ENCODE measurements at regions not wholly inside any gene's neighbourhood (a gene's known extent, or its start where the extent isn't known, plus 50 kb on each side); places are given as distances from the start of the nearest gene placed in this dataset.

- TF ChIP-seq, protein P1, sequence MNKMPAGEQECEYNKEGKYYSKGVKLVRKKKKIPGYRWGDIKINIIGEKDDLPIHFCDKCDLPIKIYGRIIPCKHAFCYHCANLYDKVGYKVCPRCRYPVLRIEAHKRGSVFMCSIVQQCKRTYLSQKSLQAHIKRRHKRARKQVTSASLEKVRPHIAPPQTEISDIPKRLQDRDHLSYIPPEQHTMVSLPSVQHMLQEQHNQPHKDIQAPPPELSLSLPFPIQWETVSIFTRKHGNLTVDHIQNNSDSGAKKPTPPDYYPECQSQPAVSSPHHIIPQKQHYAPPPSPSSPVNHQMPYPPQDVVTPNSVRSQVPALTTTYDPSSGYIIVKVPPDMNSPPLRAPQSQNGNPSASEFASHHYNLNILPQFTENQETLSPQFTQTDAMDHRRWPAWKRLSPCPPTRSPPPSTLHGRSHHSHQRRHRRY (tag by site-specific recombination; IDR thresholded peaks at IDR 0.05), result no peak
- TF ChIP-seq BCL11B (tag by site-specific recombination; IDR thresholded peaks at IDR 0.05; ENCODE audit: low read depth) (no peak), ZNF211 (tag by site-specific recombination; IDR thresholded peaks at IDR 0.05; ENCODE audit: low read depth) (no peak), ZNF555 (tag by site-specific recombination; conservative IDR thresholded peaks at IDR 0.05) (no peak), ZNF473 (tag by site-specific recombination; IDR thresholded peaks at IDR 0.05) (no peak), ZNF701 (tag by site-specific recombination; IDR thresholded peaks at IDR 0.05) (no peak), ZNF16 (tag by site-specific recombination; IDR thresholded peaks at IDR 0.05; ENCODE audit: low read depth) (no peak), GLIS2 (tag by site-specific recombination; IDR thresholded peaks at IDR 0.05) (no peak)
These were observed 52.0 kb upstream of the LAMA1 start (continued) for GRCh38 chr18:7169601-7170000.

DNA sequence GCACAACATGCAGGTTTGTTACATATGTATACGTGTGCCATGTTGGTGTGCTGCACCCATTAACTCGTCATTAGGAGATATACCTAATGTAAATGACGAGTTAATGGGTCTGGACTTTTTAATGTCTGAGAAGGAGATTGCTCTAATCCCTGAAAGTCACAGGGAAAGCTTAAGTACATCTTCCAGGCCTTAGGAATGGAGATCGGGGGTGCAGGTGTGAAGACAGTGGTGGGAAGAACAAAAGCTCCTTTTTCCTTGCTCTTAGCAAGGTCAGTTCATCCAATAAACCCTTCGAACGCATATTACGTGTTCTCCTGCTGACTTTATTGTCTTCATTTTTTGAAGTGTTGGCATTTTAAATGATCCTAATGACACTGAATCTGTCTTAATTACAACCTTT is 50.8 kb upstream of the LAMA1 start:
- no peaks in the 10 kb centered on the region for H3K4me1 ChIP-seq (ENCODE audit: control insufficient read depth, insufficient read depth, low read length)
- CTCF ChIA-PET, result interaction anchor here (0.8 to 6.7 kb wide), 4 partner anchors 10 to 248 kb away, joined by 3 to 33 read pairs (median 10); no protein-coding TSS in a partner anchor
- no peak overlapping the region for H3K4me3 ChIP-seq (ENCODE audit: low read depth, low read length)
- H3K36me3 ChIP-seq (ENCODE audit: control insufficient read depth in 2 of 2, insufficient read depth in 1 of 2, low read length in 2 of 2), result no peaks in the 10 kb centered on the region
- POLR2A ChIA-PET, result no interaction called here
- TF ChIP-seq ZFP37 (tag by site-specific recombination; IDR thresholded peaks at IDR 0.05) (no peak), ZNF18 (tag by site-specific recombination; IDR thresholded peaks at IDR 0.05) (peak; percentile 54; the same call in 1 of the 2 replicates), ZNF23 (tag by site-specific recombination; IDR thresholded peaks at IDR 0.05; ENCODE audit: borderline replicate concordance) (no peak)
- H3K27ac ChIP-seq (ENCODE audit: extremely low read depth, low read depth, low read length), result no peak overlapping the region
- H3K9me3 ChIP-seq (ENCODE audit: control insufficient read depth, insufficient read depth, low read depth, low read length), result no peaks in the 10 kb centered on the region

Measured in HEK293 (cell line).